ENCODE measurements at regions not wholly inside any gene's neighbourhood (a gene's known extent, or its start where the extent isn't known, plus 50 kb on each side); places are given as distances from the start of the nearest gene placed in this dataset.

DNA sequence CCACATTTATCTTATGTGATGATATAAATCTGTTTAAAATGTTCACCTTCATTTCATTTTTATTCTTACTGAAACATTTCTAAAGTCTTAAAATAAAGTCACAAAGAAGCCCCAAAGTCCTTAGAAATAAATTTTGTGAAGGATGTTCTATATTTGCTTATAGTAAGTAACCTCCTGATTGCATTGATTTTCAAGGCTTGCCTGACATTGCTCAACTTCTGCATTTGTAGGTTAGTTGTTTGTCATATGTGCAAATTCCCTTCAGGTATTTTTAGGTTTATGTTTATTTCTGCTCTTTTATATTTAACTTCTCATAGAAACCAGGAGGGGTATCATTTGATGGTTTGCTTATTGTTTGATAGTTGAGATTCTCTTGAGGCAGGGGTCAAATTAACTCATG, 417.8 kb downstream of the ARL4A start:
- no peaks in the 10 kb centered on the region for H4K20me1 ChIP-seq (ENCODE audit: control insufficient read depth, insufficient read depth, low read depth, low read length)
- H3K27ac ChIP-seq (ENCODE audit: low read depth, low read length): no peak overlapping the region
- TF ChIP-seq, protein P1, sequence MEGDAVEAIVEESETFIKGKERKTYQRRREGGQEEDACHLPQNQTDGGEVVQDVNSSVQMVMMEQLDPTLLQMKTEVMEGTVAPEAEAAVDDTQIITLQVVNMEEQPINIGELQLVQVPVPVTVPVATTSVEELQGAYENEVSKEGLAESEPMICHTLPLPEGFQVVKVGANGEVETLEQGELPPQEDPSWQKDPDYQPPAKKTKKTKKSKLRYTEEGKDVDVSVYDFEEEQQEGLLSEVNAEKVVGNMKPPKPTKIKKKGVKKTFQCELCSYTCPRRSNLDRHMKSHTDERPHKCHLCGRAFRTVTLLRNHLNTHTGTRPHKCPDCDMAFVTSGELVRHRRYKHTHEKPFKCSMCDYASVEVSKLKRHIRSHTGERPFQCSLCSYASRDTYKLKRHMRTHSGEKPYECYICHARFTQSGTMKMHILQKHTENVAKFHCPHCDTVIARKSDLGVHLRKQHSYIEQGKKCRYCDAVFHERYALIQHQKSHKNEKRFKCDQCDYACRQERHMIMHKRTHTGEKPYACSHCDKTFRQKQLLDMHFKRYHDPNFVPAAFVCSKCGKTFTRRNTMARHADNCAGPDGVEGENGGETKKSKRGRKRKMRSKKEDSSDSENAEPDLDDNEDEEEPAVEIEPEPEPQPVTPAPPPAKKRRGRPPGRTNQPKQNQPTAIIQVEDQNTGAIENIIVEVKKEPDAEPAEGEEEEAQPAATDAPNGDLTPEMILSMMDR (IDR thresholded peaks at IDR 0.05; ENCODE audit: low read depth, low read length, poor library complexity, severe bottlenecking): no peak
- TF ChIP-seq EZH2phosphoT487 (IDR thresholded peaks at IDR 0.05; ENCODE audit: borderline replicate concordance, low read length): no peak
- no peak overlapping the region for H3K4me2 ChIP-seq (ENCODE audit: low read length)
- no peaks in the 10 kb centered on the region for H3K79me2 ChIP-seq (ENCODE audit: control insufficient read depth, low read length)
- H3K4me3 ChIP-seq (ENCODE audit: low read length): no peak overlapping the region
- no peaks in the 10 kb centered on the region for H3K27me3 ChIP-seq (ENCODE audit: control insufficient read depth, low read length)
- peaks cover 7% of the 10 kb centered on the region; the same call in 1 of the 2 replicates for H3K9me3 ChIP-seq (ENCODE audit: control insufficient read depth, insufficient read depth, low read length)
- no peaks in the 10 kb centered on the region for H3F3A ChIP-seq (ENCODE audit: control insufficient read depth, insufficient read depth)
- H3K9me2 ChIP-seq (replicated peaks; ENCODE audit: control insufficient read depth, low read length): no peaks in the 10 kb centered on the region
- H3K4me1 ChIP-seq (ENCODE audit: control insufficient read depth, low read length): no peaks in the 10 kb centered on the region
- H3K36me3 ChIP-seq (ENCODE audit: control insufficient read depth, low read length): no peaks in the 10 kb centered on the region

DNA sequence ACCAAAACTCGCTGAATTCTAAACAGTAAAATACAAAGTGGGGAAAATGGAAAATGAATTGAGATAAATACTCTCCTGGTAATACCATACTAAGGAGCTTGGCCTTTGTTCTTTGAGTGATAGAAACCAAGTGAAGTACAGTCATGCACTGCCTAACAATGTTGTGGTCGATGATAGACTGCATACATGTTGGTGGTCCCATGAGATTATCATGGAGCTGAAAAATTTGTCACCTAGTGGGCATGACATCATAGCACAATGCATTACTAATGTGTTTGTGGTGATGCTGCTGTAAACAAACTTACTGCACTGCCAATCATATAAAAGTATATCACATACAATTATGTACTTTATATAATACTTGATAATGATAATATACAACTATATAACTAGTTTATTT, 419.1 kb downstream of the ARL4A start:
- no peak for TF ChIP-seq EZH2phosphoT487 (IDR thresholded peaks at IDR 0.05; ENCODE audit: borderline replicate concordance, low read length)
- TF ChIP-seq, protein P1 (IDR thresholded peaks at IDR 0.05; ENCODE audit: low read depth, low read length, poor library complexity, severe bottlenecking): no peak
- H3K4me2 ChIP-seq (ENCODE audit: low read length): no peak overlapping the region
- no peaks in the 10 kb centered on the region for H3K36me3 ChIP-seq (ENCODE audit: control insufficient read depth, low read length)
- no peaks in the 10 kb centered on the region for H4K20me1 ChIP-seq (ENCODE audit: control insufficient read depth, insufficient read depth, low read depth, low read length)
- no peaks in the 10 kb centered on the region for H3K9me2 ChIP-seq (replicated peaks; ENCODE audit: control insufficient read depth, low read length)
- H3F3A ChIP-seq (ENCODE audit: control insufficient read depth, insufficient read depth): no peaks in the 10 kb centered on the region
- no peak overlapping the region for H3K4me3 ChIP-seq (ENCODE audit: low read length)
- H3K27ac ChIP-seq (ENCODE audit: low read depth, low read length): no peak overlapping the region
- peaks cover 7% of the 10 kb centered on the region; the same call in 1 of the 2 replicates for H3K9me3 ChIP-seq (ENCODE audit: control insufficient read depth, insufficient read depth, low read length)
- H3K27me3 ChIP-seq (ENCODE audit: control insufficient read depth, low read length): no peaks in the 10 kb centered on the region
- no peaks in the 10 kb centered on the region for H3K4me1 ChIP-seq (ENCODE audit: control insufficient read depth, low read length)
- no peaks in the 10 kb centered on the region for H3K79me2 ChIP-seq (ENCODE audit: control insufficient read depth, low read length)

DNA sequence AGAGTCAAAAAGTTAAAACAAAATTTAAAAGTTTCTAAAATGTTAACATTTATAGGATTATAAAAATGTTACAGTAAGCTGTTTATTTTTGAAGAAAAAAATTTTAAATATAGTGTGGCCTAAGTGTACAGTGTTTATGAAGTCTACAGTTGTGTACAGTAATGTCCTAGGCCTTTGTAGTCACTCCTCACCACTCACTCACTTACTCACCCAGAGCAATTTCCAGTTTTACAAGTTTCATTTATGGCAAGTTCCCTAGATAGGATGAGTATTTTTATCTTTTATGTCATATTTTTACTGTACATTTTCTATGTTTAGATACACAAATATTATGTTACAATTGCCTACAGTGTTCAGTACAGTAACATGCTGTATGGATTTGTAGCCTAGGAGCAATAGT, 419.9 kb downstream of the ARL4A start:
- no peaks in the 10 kb centered on the region for H3K27me3 ChIP-seq (ENCODE audit: control insufficient read depth, low read length)
- no peaks in the 10 kb centered on the region for H4K20me1 ChIP-seq (ENCODE audit: control insufficient read depth, insufficient read depth, low read depth, low read length)
- no peak overlapping the region for H3K4me2 ChIP-seq (ENCODE audit: low read length)
- H3F3A ChIP-seq (ENCODE audit: control insufficient read depth, insufficient read depth): no peaks in the 10 kb centered on the region
- no peaks in the 10 kb centered on the region for H3K4me1 ChIP-seq (ENCODE audit: control insufficient read depth, low read length)
- peaks cover 7% of the 10 kb centered on the region; the same call in 1 of the 2 replicates for H3K9me3 ChIP-seq (ENCODE audit: control insufficient read depth, insufficient read depth, low read length)
- H3K27ac ChIP-seq (ENCODE audit: low read depth, low read length): no peak overlapping the region
- no peaks in the 10 kb centered on the region for H3K9me2 ChIP-seq (replicated peaks; ENCODE audit: control insufficient read depth, low read length)
- no peak overlapping the region for H3K4me3 ChIP-seq (ENCODE audit: low read length)
- no peaks in the 10 kb centered on the region for H3K36me3 ChIP-seq (ENCODE audit: control insufficient read depth, low read length)
- TF ChIP-seq, protein P1 (IDR thresholded peaks at IDR 0.05; ENCODE audit: low read depth, low read length, poor library complexity, severe bottlenecking): no peak
- TF ChIP-seq EZH2phosphoT487 (IDR thresholded peaks at IDR 0.05; ENCODE audit: borderline replicate concordance, low read length): no peak
- no peaks in the 10 kb centered on the region for H3K79me2 ChIP-seq (ENCODE audit: control insufficient read depth, low read length)

Measured in DOHH2 (cell line).